ENCODE measurements at regions not wholly inside any gene's neighbourhood (a gene's known extent, or its start where the extent isn't known, plus 50 kb on each side); places are given as distances from the start of the nearest gene placed in this dataset.

DNA sequence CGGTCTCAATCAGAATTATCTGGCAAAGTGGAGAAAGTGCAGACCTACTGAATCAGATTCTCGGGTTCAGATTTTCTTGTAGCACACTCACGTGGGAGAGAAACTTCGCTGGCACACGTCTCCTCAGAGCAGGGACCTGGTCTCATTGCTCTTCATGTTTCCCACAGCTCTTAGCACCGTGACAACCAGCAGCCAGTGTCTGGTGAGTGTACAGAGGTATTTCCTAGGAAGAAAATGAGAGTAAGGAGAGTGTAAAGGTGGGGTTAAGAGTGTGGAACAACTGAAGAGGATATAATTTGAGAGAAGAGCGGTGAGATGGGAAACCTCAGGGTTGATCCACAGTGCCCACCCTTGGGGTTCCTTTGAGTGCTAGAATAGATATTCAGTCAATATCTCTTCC, 89.2 kb downstream of the ARF6 start:
- peak overlapping the region; percentile 96 for H3K27ac Mint-ChIP-seq
- no peaks in the 10 kb centered on the region for H3K9me3 Mint-ChIP-seq
- peaks cover 83% of the 10 kb centered on the region for H3K36me3 Mint-ChIP-seq (ENCODE audit: low read depth)
- no peaks in the 10 kb centered on the region for H3K27me3 Mint-ChIP-seq
- H3K4me3 Mint-ChIP-seq = peak overlapping the region; percentile 81
- peak; percentile 46 for ATAC-seq (replicated peaks)
- peaks cover 65% of the 10 kb centered on the region for H3K4me1 Mint-ChIP-seq

DNA sequence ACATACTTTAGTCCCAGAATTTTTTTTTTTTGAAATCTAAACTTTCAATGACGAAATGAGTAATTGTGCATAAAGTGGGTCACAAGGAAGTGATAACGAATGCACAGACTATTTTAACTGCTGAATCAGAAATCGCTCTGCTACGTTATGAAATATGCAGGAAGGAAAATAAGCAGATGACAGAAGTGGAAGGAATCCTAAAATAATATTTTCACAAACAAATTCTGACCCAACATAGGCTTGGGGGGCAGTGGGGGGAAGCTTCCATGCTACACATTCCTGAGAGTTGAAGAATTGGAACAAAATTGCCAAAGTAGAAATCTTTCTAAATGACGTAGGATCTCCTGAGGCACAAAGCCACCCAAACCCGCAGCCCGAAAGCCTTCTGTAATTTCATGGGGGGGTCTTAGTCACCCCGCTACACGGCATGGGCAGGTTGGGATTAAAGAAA, 89.6 kb downstream of the ARF6 start:
- ATAC-seq (replicated peaks) = peak; percentile 46
- Mint-ChIP-seq H3K36me3 (ENCODE audit: low read depth) (peaks cover 79% of the 10 kb centered on the region), H3K4me1 (peaks cover 61% of the 10 kb centered on the region), H3K27ac (peak overlapping the region; percentile 96), H3K4me3 (peak overlapping the region; percentile 81), H3K27me3 (no peaks in the 10 kb centered on the region), H3K9me3 (no peaks in the 10 kb centered on the region)

- peak overlapping the region; percentile 81 for H3K4me3 Mint-ChIP-seq
- H3K36me3 Mint-ChIP-seq (ENCODE audit: low read depth) = peaks cover 60% of the 10 kb centered on the region
- ATAC-seq (replicated peaks) = peak; percentile 65
- no peaks in the 10 kb centered on the region for H3K9me3 Mint-ChIP-seq
- H3K27me3 Mint-ChIP-seq = no peaks in the 10 kb centered on the region
- peak overlapping the region; percentile 96 for H3K27ac Mint-ChIP-seq
- peaks cover 43% of the 10 kb centered on the region for H3K4me1 Mint-ChIP-seq
Observed at GRCh38 chr14:49984424-49984823, 91.5 kb downstream of the ARF6 start.

DNA sequence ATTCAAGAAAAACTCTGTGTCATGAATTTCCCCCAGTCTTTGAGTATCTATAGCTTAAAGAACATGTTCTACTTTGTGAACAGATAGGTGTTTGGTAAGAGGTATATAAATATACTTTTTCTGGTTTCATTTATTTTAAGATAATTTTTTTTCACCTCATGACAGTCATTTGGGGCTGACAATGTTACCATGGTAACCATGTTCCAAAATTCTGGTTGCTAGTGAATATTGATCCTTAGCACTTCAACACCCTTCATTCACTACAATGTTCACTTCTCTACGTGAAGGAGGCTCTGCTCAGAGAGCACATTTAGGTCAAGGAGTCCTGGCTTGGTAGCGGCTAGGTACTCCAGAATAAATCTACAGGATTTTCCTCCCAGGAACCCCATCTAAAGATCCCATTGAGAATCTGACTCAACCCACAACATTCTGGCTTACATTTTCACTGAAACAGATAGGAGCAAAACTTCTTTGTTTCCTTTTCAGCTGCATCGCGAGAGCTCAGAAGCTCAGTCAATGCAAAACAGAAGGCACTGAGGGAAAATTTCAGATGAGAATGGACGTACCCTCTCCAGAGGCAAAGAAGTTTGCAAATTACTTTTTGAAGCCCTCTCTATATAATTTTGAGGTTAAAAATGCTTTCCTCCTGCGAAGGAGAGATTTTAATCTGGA, 93.6 kb downstream of the ARF6 start:
- H3K9me3 Mint-ChIP-seq = no peaks in the 10 kb centered on the region
- H3K4me3 Mint-ChIP-seq = peak overlapping the region; percentile 81
- peaks cover 37% of the 10 kb centered on the region for H3K4me1 Mint-ChIP-seq
- H3K36me3 Mint-ChIP-seq (ENCODE audit: low read depth) = peaks cover 45% of the 10 kb centered on the region
- no peak for ATAC-seq (replicated peaks)
- peak overlapping the region; percentile 96 for H3K27ac Mint-ChIP-seq
- H3K27me3 Mint-ChIP-seq = no peaks in the 10 kb centered on the region

DNA sequence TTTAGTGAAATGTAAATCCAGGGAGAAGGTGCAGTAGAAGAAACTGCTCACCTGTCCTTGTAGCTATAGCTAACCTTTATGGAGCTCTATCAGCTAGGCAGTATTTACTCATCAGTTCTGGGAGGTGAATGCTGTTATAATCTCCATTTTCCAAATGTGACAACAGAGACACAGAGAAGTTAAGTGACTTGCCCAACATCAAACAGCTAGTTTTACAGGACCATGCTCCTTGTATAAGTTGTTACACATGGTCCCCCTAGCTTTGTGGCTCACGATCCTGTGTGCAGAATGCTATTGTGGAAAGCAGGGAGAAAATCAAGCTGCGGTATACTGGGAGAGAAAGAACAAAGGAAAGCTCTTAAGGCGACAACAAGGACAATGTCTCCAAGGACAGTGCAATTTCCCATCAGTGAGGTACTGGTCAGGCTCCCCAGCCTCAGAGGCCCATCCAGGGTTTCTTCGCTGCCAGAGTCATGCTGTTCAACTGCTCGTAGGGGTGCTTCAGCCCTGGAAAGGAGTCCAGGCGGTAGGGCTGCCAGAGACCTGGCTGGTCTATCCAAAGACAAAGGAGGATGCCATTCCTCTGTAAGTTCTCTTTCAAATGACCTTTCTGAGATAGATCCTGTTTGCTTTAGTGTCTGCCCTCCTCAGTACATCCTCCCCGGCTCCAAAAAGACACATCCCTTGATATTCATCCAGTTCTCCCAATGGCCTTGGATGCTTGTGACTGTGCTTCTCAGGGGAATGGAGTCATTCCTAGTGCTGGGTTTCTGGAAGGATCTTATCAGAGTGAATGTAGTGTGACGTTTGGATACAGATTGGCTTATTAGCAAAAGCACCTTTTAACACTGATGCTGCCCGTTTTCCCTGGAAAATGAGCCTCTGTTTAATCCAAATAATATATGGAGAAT, 95.5 kb downstream of the ARF6 start:
- Mint-ChIP-seq H3K9me3 (no peaks in the 10 kb centered on the region), H3K36me3 (ENCODE audit: low read depth) (peaks cover 47% of the 10 kb centered on the region), H3K27me3 (no peaks in the 10 kb centered on the region), H3K27ac (peak overlapping the region; percentile 96), H3K4me3 (peak overlapping the region; percentile 81), H3K4me1 (peaks cover 39% of the 10 kb centered on the region)
- no peak for ATAC-seq (replicated peaks)

DNA sequence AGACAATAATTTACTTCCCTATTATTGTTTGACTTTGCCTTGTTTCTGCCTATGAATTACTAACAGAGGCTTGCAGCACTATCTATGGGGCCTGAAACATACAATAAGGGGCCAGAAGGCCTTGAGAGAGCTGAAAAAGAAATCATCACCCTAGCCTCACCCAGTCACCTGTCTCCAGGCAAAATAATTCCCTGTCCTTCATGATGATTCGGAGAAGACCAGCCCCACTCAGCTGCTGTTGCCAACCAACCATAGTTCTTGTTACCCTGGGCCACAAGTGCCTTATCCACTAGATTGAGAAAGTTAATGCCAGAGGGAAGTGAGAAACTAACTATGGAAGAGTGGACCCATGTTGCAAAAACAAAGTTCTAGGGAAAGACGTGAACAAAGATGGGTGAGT, 97.1 kb downstream of the ARF6 start:
- H3K4me3 Mint-ChIP-seq = peak overlapping the region; percentile 84
- H3K9me3 Mint-ChIP-seq = no peaks in the 10 kb centered on the region
- peaks cover 32% of the 10 kb centered on the region for H3K36me3 Mint-ChIP-seq (ENCODE audit: low read depth)
- no peak for ATAC-seq (replicated peaks)
- H3K27ac Mint-ChIP-seq = peak overlapping the region; percentile 75
- peaks cover 27% of the 10 kb centered on the region for H3K4me1 Mint-ChIP-seq
- no peaks in the 10 kb centered on the region for H3K27me3 Mint-ChIP-seq

DNA sequence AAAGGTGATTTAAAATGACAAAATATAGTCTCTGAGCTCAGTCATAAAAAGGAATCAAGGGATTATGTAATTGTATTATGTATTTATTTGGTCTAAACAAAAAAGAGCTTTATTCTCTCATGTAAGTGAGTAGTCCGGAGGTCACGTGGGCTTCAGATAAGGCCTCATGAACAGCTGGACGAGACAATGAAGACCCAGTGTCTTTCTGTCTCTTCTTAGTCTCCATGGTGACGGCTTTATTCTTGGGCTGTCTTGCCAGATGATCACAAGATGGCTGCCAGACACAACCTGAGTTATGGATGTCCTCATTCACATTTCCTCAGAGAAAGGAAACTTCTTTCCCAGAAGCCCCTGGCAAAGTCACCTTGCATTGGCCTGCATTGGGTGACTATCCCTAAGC, 98.6 kb downstream of the ARF6 start:
- H3K4me1 Mint-ChIP-seq = peaks cover 20% of the 10 kb centered on the region
- no peak for ATAC-seq (replicated peaks)

GRCh38 chr14:49992036-49992435, 99.2 kb downstream of the ARF6 start:
- Mint-ChIP-seq H3K27me3 (no peaks in the 10 kb centered on the region), H3K4me1 (peaks cover 18% of the 10 kb centered on the region), H3K4me3 (peak overlapping the region; percentile 84), H3K27ac (peak overlapping the region; percentile 99), H3K36me3 (ENCODE audit: low read depth) (peaks cover 23% of the 10 kb centered on the region), H3K9me3 (no peaks in the 10 kb centered on the region)
- peak; percentile 3 for ATAC-seq (replicated peaks)

More for the DNA sequence above, 98.6 kb downstream of the ARF6 start:
- Mint-ChIP-seq H3K9me3 (no peaks in the 10 kb centered on the region), H3K36me3 (ENCODE audit: low read depth) (peaks cover 28% of the 10 kb centered on the region), H3K4me3 (peak overlapping the region; percentile 84), H3K27me3 (no peaks in the 10 kb centered on the region), H3K27ac (peak overlapping the region; percentile 99)

DNA sequence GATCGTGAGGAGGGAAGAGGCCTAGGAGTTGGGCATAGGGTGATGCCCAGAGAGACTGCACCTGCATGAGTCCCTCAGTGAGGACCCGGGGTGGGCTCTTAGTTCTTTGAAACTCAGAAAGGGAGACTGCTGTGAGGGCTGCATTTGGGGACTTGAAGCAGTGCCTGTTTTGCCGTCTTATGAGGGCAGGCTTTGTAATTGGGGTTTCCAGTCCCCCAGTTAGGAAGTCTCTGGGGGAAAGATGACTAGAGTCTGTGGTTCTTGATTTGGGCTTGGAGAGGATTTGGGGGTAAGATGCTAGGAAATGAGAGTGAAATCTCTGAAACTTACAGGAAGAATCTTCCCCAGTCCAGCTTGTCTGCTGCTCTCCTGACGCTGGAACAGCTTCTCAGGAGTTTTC, 99.6 kb downstream of the ARF6 start:
- H3K4me1 Mint-ChIP-seq = peaks cover 19% of the 10 kb centered on the region
- ATAC-seq (replicated peaks) = peak; percentile 20
- H3K27me3 Mint-ChIP-seq = no peaks in the 10 kb centered on the region
- no peaks in the 10 kb centered on the region for H3K9me3 Mint-ChIP-seq
- H3K36me3 Mint-ChIP-seq (ENCODE audit: low read depth) = peaks cover 23% of the 10 kb centered on the region
- peak overlapping the region; percentile 99 for H3K27ac Mint-ChIP-seq
- peak overlapping the region; percentile 84 for H3K4me3 Mint-ChIP-seq

DNA sequence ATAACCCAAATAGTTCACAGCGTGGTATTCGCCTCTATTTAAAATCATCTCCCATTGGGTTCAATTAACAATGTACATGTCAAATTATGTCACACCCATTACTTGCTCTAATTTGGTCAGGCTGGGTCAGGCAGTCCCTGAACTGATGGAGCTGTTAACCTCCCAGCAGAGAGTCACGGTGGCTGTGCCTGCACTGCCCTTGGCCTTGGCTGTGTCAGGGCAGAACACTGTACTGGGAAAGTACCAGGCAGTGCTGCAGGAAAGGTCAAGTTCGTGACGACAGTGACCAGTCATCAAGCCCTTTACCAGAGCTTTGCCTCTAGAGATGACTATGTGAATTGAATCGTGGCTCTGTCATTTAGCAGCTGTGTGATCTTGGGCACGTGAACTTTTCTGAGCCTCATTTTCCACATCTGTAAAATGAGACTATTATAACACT, 100.0 kb downstream of the ARF6 start:
- Mint-ChIP-seq H3K4me3 (peak overlapping the region; percentile 84), H3K36me3 (ENCODE audit: low read depth) (peaks cover 23% of the 10 kb centered on the region), H3K27ac (peak overlapping the region; percentile 99), H3K9me3 (no peaks in the 10 kb centered on the region), H3K4me1 (peaks cover 23% of the 10 kb centered on the region), H3K27me3 (no peaks in the 10 kb centered on the region)
- peak; percentile 96 for ATAC-seq (replicated peaks)

DNA sequence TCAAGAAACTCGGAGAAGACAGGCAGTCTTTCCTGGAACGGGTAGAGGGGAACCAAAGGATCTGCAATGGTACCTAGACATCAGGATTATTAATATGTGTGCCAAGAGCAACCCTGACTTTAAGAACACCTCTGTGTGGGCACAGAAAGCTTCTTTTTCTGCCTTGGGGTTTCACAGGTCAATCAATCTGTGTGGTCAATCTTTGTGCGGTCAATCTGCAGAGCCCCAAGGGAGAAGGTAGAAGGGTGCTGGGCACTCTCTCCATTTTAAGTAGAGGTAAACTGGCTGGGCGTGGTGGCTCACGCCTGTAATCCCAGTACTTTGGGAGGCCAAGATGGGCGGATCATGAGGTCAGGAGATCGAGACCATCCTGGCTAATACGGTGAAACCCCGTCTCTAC, 100.7 kb downstream of the ARF6 start:
- Mint-ChIP-seq H3K9me3 (no peaks in the 10 kb centered on the region), H3K36me3 (ENCODE audit: low read depth) (peaks cover 23% of the 10 kb centered on the region), H3K27me3 (no peaks in the 10 kb centered on the region), H3K4me1 (peaks cover 23% of the 10 kb centered on the region), H3K27ac (peak overlapping the region; percentile 99), H3K4me3 (peak overlapping the region; percentile 84)
- no peak for ATAC-seq (replicated peaks)

DNA sequence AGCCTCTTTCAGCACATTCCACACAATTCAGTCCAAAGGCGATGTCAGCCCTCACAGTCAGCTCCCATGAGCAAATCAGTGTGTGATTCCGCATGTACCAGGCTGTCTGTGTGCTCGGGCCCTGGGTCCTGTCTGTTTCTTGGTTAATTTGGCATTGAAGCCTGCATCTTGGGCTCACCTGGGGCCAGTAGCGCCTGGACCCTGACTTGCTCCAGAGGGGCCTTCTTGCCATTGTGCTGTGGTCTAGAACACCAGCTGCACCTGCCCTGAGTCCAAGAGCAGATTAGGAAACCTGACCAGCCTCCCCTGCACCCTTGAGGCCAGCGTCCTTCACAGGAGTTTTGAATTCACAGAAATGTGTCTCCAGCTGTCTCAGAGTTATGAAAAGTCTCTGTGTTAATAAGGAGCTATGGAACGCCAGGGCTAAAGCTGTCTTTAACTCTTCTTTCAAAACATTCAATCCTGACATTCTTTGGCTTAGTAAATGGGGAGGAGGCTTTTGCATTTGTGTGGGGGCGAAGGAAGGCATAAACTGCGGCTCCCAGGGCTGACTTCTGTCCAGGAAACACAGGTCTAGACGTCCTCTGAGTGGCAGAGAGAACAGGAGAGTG, 102.2 kb downstream of the ARF6 start:
- peaks cover 34% of the 10 kb centered on the region for H3K4me1 Mint-ChIP-seq
- H3K27ac Mint-ChIP-seq = peak overlapping the region; percentile 99

DNA sequence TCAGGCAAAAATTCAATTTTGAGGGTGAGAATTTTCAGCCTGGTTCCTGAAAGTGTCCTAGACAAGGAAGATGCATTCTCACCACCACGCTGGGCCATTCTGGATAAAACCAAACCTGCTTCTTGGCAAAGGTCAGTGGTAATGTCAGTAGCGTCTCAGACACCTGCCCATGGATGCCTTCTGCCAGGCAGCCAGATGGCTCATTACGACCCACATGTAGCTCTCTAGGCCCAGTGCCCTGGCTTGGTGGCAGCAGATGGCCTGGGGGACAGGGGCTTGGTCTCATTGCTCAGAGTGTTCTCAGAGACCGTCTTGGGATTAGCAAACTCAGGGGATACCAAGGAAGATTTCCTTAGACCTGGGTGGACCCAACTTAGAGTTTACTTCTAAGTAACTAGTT, 105.1 kb downstream of the ARF6 start:
- Mint-ChIP-seq H3K27ac (peak overlapping the region; percentile 99), H3K27me3 (no peaks in the 10 kb centered on the region), H3K9me3 (no peaks in the 10 kb centered on the region), H3K4me1 (peaks cover 41% of the 10 kb centered on the region), H3K4me3 (peak overlapping the region; percentile 86), H3K36me3 (ENCODE audit: low read depth) (peaks cover 45% of the 10 kb centered on the region)
- no peak for ATAC-seq (replicated peaks)

More for the DNA sequence above, 102.2 kb downstream of the ARF6 start:
- ATAC-seq (replicated peaks) = no peak
- Mint-ChIP-seq H3K27me3 (no peaks in the 10 kb centered on the region), H3K36me3 (ENCODE audit: low read depth) (peaks cover 37% of the 10 kb centered on the region), H3K4me3 (peak overlapping the region; percentile 47), H3K9me3 (no peaks in the 10 kb centered on the region)

GRCh38 chr14:49999146-49999761, 106.4 kb downstream of the ARF6 start:
- Mint-ChIP-seq H3K27me3 (no peaks in the 10 kb centered on the region), H3K36me3 (ENCODE audit: low read depth) (peaks cover 56% of the 10 kb centered on the region)
- peak; percentile 57 for ATAC-seq (replicated peaks)

More at GRCh38 chr14:49999146-49999761, 106.4 kb downstream of the ARF6 start:
- H3K9me3 Mint-ChIP-seq = no peaks in the 10 kb centered on the region
- H3K27ac Mint-ChIP-seq = peak overlapping the region; percentile 99
- H3K4me3 Mint-ChIP-seq = peak overlapping the region; percentile 86
- peaks cover 41% of the 10 kb centered on the region for H3K4me1 Mint-ChIP-seq
